ENCODE measurements at regions not wholly inside any gene's neighbourhood (a gene's known extent, or its start where the extent isn't known, plus 50 kb on each side); places are given as distances from the start of the nearest gene placed in this dataset.
A peak's percentile ranks its signal among the peaks of the same experiment; 100 is the strongest.

DNA sequence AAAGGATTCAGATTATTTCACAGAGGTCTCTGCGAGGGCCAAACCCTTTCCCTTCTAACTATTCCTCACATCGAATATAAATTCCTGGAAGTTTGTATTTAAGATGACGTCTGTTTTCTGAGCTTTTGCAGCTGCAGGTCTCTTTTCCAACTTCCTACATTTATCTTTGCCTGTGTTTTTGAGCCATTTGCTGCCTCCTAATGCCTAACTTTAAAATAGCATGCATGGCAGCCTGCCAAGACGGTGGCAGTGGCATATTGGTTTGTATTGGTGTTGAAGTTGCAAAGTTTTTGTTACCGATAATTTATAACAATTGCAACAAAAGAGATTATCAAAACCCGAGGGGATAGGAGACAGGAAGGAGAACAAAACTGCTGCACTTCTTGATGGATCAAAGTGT lies 187.1 kb upstream of the DNAJC19 start:
- no peaks in the 10 kb centered on the region for H3K36me3 ChIP-seq (ENCODE audit: control insufficient read depth, insufficient read depth, low read length)
- no peaks in the 10 kb centered on the region for H3K9me3 ChIP-seq (ENCODE audit: control insufficient read depth, insufficient read depth, low read length)
- DNase-seq (ENCODE audit: low read depth, low spot score), result no peak
- WGBS (ENCODE audit: insufficient coverage, insufficient read length), result no CpG with 5 or more reads among the region's 6 CpGs
- no peak overlapping the region for H3K4me3 ChIP-seq (ENCODE audit: low read length)
- no peaks in the 10 kb centered on the region for H3K4me1 ChIP-seq (ENCODE audit: control insufficient read depth, insufficient read depth, low read length)
- H3K27ac ChIP-seq (ENCODE audit: low read length), result no peak overlapping the region
- no peaks in the 10 kb centered on the region for H3K27me3 ChIP-seq (ENCODE audit: control insufficient read depth, insufficient read depth, low read length)

DNA sequence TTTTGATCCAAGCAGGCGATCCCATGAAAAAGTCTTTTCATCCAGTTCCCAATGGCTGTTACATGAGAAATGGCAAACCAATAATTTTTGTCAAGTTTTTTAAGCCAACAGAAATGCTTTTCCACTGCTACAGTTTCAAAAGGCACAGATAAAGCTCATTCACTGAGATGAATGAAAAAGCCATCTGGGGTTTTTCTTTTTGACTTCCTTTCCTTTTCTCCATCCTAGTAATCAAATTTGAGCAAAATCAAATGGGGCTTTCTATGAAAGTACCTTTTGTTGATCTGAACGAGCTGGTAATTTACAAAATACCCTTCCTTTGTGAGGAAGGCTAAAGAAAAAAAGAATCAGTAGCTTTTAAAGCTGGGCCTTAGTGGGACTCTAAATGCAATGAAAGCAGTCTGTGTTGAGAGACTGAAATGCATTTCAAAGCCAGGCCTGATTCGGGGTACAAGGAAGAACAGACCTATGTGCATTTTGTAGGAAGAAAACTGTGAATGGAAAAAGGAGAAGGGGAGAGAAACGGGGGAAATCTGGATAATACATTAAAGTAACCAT lies 185.2 kb upstream of the DNAJC19 start:
- H3K9me3 ChIP-seq (ENCODE audit: control insufficient read depth, insufficient read depth, low read length), result no peaks in the 10 kb centered on the region
- H3K4me1 ChIP-seq (ENCODE audit: control insufficient read depth, insufficient read depth, low read length), result no peaks in the 10 kb centered on the region
- no peaks in the 10 kb centered on the region for H3K36me3 ChIP-seq (ENCODE audit: control insufficient read depth, insufficient read depth, low read length)
- H3K27me3 ChIP-seq (ENCODE audit: control insufficient read depth, insufficient read depth, low read length), result no peaks in the 10 kb centered on the region
- DNase-seq (ENCODE audit: low read depth, low spot score), result no peak
- WGBS (ENCODE audit: insufficient coverage, insufficient read length), result no CpG with 5 or more reads among the region's 4 CpGs
- H3K27ac ChIP-seq (ENCODE audit: low read length), result no peak overlapping the region
- H3K4me3 ChIP-seq (ENCODE audit: low read length), result no peak overlapping the region

DNA sequence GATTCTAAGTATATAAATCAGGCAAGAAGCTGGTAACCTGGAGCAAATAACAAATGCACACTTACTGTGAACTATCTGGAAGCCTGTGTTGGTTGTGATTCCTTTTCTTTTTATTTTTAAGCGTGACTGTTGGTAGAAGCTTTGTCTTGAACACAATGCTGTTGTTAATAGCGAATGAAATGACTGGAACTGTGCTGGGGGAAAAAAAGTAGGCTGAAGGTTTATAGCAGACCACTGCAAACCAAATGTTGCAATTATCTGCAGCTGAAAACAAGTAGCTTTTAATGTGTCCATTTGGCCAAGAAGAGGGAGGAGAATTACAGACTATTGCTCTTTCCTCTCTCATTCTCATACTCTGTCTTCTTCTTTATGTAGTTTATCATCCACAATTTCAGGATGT lies 184.5 kb upstream of the DNAJC19 start:
- DNase-seq (ENCODE audit: low read depth, low spot score), result no peak
- no CpG with 5 or more reads among the region's 2 CpGs for WGBS (ENCODE audit: insufficient coverage, insufficient read length)
- Histone ChIP-seq H3K36me3 (ENCODE audit: control insufficient read depth, insufficient read depth, low read length) (no peaks in the 10 kb centered on the region), H3K4me3 (ENCODE audit: low read length) (no peak overlapping the region), H3K27ac (ENCODE audit: low read length) (no peak overlapping the region), H3K27me3 (ENCODE audit: control insufficient read depth, insufficient read depth, low read length) (no peaks in the 10 kb centered on the region), H3K4me1 (ENCODE audit: control insufficient read depth, insufficient read depth, low read length) (no peaks in the 10 kb centered on the region), H3K9me3 (ENCODE audit: control insufficient read depth, insufficient read depth, low read length) (no peaks in the 10 kb centered on the region)

DNA sequence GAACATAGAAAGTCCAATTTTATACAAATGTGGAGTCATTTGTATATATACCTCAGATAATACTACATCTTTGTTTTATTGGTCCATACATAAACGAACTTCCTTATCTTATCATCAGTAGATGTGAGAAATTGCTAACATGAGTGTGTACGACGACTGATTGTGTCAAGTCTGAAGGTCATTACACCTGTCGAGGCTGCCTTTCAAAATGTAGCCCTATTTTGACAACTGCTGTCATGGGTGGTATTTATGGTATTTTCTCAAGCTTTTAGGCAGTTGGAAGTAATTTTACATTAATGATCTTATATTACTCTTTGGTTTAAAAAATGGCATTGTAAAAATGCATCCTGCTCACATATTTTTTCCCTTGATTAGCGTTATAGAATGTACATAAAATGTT lies 183.7 kb upstream of the DNAJC19 start:
- Histone ChIP-seq H3K4me3 (ENCODE audit: low read length) (no peak overlapping the region), H3K9me3 (ENCODE audit: control insufficient read depth, insufficient read depth, low read length) (no peaks in the 10 kb centered on the region), H3K27ac (ENCODE audit: low read length) (no peak overlapping the region), H3K36me3 (ENCODE audit: control insufficient read depth, insufficient read depth, low read length) (no peaks in the 10 kb centered on the region), H3K27me3 (ENCODE audit: control insufficient read depth, insufficient read depth, low read length) (no peaks in the 10 kb centered on the region), H3K4me1 (ENCODE audit: control insufficient read depth, insufficient read depth, low read length) (no peaks in the 10 kb centered on the region)
- no CpG with 5 or more reads among the region's 5 CpGs for WGBS (ENCODE audit: insufficient coverage, insufficient read length)
- no peak for DNase-seq (ENCODE audit: low read depth, low spot score)

DNA sequence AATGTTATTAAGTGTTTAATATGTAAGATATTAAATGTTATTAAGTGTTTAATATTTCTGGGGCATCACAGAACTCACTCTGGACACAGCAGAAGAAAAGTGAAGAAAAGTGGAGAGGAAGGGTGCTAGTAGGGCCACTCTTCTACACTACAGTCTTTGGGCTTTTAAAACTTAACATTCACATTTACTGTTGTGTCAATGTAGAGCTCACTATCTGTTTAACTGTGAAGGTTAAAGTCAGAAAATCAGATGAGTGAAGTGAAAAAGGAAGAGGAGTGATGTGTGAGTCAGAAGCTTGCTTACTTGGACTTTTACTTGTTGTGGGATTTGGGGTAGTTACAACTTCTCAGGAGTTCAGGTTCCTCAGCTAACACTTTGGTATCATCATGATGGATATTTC lies 145.3 kb upstream of the DNAJC19 start:
- Histone ChIP-seq H3K4me1 (ENCODE audit: control insufficient read depth, insufficient read depth, low read length) (no peaks in the 10 kb centered on the region), H3K9me3 (ENCODE audit: control insufficient read depth, insufficient read depth, low read length) (no peaks in the 10 kb centered on the region), H3K27me3 (ENCODE audit: control insufficient read depth, insufficient read depth, low read length) (no peaks in the 10 kb centered on the region), H3K4me3 (ENCODE audit: low read length) (no peak overlapping the region), H3K27ac (ENCODE audit: low read length) (no peak overlapping the region), H3K36me3 (ENCODE audit: control insufficient read depth, insufficient read depth, low read length) (no peaks in the 10 kb centered on the region)
- no peak for DNase-seq (ENCODE audit: low read depth, low spot score)

DNA sequence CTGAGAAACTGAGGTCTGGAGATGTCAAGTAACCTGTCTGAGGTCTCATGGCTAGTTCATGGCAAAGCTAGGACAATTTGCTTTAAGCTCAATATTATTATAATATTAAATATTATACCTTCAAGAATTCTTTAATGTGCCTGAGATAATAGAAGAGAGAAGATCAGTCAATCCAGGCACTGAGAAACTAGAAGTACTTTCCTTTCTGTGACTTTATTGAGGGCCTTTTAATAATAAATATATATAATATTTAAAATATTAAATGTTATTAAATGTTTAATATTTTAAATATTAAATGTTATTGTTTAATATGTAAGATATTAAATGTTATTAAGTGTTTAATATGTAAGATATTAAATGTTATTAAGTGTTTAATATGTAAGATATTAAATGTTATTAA lies 144.3 kb upstream of the DNAJC19 start:
- no peak for DNase-seq (ENCODE audit: low read depth, low spot score)
- H3K36me3 ChIP-seq (ENCODE audit: control insufficient read depth, insufficient read depth, low read length), result no peaks in the 10 kb centered on the region
- no peak overlapping the region for H3K27ac ChIP-seq (ENCODE audit: low read length)
- H3K27me3 ChIP-seq (ENCODE audit: control insufficient read depth, insufficient read depth, low read length), result no peaks in the 10 kb centered on the region
- no peaks in the 10 kb centered on the region for H3K9me3 ChIP-seq (ENCODE audit: control insufficient read depth, insufficient read depth, low read length)
- no peaks in the 10 kb centered on the region for H3K4me1 ChIP-seq (ENCODE audit: control insufficient read depth, insufficient read depth, low read length)
- H3K4me3 ChIP-seq (ENCODE audit: low read length), result no peak overlapping the region

DNA sequence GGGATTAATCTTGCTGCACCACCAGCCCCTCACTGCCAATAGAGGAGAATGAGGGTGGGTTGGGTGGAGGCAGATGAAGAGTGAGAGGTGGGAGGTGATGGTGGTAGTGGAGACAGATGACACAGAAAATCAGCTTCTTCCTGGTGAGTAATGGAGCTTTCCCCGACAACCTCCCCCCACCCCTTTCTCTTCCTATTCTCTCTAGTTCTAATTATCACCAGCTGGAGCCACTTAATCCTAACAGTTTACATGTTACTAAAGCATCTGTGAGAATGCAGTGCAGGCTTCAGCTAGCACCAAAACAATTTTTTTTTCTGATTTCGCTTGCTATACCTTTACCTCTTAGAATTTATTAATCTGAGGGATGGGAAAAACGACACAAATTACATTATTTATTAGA lies 116.1 kb upstream of the DNAJC19 start:
- no peaks in the 10 kb centered on the region for H3K36me3 ChIP-seq (ENCODE audit: control insufficient read depth, insufficient read depth, low read length)
- no peak for DNase-seq (ENCODE audit: low read depth, low spot score)
- H3K9me3 ChIP-seq (ENCODE audit: control insufficient read depth, insufficient read depth, low read length), result no peaks in the 10 kb centered on the region
- H3K4me3 ChIP-seq (ENCODE audit: low read length), result no peak overlapping the region
- H3K27me3 ChIP-seq (ENCODE audit: control insufficient read depth, insufficient read depth, low read length), result no peaks in the 10 kb centered on the region
- no CpG with 5 or more reads among the region's 3 CpGs for WGBS (ENCODE audit: insufficient coverage, insufficient read length)
- no peaks in the 10 kb centered on the region for H3K4me1 ChIP-seq (ENCODE audit: control insufficient read depth, insufficient read depth, low read length)
- no peak overlapping the region for H3K27ac ChIP-seq (ENCODE audit: low read length)

DNA sequence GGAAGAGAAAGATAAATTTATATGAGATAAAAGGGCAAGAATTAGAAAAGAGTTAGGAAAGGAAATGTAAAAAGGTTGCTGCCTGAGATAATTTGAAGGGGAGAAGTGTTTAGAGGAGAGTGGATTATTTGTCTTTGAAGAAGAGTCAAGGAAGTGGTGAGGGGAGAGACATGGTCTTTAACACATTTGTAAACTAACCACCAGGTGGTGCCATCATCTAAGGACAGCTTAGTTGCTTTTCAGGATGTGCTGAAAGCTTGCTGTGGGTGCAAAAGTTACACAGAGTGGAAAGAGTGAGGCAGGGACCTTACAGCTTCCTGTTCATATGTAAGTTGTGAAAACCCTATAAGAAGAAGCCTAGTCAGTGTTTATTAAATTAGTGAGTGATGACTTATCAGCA lies 114.1 kb upstream of the DNAJC19 start:
- DNase-seq (ENCODE audit: low read depth, low spot score), result peak; percentile 81
- Histone ChIP-seq H3K4me1 (ENCODE audit: control insufficient read depth, insufficient read depth, low read length) (no peaks in the 10 kb centered on the region), H3K9me3 (ENCODE audit: control insufficient read depth, insufficient read depth, low read length) (no peaks in the 10 kb centered on the region)

DNA sequence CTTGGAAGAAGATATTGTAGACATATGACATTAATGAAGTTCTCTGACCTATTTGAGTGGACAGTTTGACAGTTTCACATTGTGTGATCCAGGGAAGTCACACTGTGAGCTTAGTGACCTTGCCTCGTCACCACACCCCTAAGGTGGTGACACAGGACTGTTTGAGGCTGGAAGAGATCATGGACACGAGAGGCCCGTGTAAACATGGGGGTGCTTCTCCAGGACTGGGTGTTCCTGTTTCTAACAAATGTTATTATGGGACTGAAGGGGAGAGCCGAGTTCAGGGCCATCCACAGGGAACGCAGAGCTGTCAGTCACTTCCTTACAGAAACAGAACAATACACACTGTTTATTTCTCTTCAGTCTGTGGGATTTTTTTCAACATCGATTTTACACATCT lies 96.5 kb upstream of the DNAJC19 start:
- no CpG with 5 or more reads among the region's 6 CpGs for WGBS (ENCODE audit: insufficient coverage, insufficient read length)

More for the DNA sequence above, 114.1 kb upstream of the DNAJC19 start:
- H3K36me3 ChIP-seq (ENCODE audit: control insufficient read depth, insufficient read depth, low read length), result no peaks in the 10 kb centered on the region
- no peaks in the 10 kb centered on the region for H3K27me3 ChIP-seq (ENCODE audit: control insufficient read depth, insufficient read depth, low read length)
- no peak overlapping the region for H3K27ac ChIP-seq (ENCODE audit: low read length)
- no peak overlapping the region for H3K4me3 ChIP-seq (ENCODE audit: low read length)

DNA sequence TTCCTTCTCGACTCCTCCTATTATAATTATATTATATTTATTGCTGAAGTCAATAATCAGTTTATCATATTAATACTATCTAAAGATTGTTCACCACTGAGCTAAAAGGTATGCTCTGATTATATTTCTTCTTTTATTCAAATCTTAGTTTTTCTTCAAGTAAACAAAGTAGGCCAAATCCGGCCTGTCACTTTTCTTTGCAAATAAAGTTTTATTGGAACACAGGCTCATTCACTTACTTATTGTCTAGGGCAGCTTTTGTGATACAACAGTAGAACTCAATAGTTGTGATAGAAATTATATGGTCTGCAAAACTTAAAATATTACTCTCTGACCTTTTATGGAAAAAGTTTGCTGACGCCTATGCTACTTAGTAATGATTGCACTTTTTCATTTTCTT lies 92.4 kb upstream of the DNAJC19 start:
- H3K9me3 ChIP-seq (ENCODE audit: control insufficient read depth, insufficient read depth, low read length), result no peaks in the 10 kb centered on the region
- H3K27me3 ChIP-seq (ENCODE audit: control insufficient read depth, insufficient read depth, low read length), result no peaks in the 10 kb centered on the region
- H3K4me1 ChIP-seq (ENCODE audit: control insufficient read depth, insufficient read depth, low read length), result no peaks in the 10 kb centered on the region
- WGBS (ENCODE audit: insufficient coverage, insufficient read length), result no CpG with 5 or more reads among the region's 3 CpGs
- H3K36me3 ChIP-seq (ENCODE audit: control insufficient read depth, insufficient read depth, low read length), result no peaks in the 10 kb centered on the region
- DNase-seq (ENCODE audit: low read depth, low spot score), result no peak
- no peak overlapping the region for H3K27ac ChIP-seq (ENCODE audit: low read length)
- no peak overlapping the region for H3K4me3 ChIP-seq (ENCODE audit: low read length)

More for the DNA sequence above, 96.5 kb upstream of the DNAJC19 start:
- DNase-seq (ENCODE audit: low read depth, low spot score), result no peak
- H3K4me1 ChIP-seq (ENCODE audit: control insufficient read depth, insufficient read depth, low read length), result no peaks in the 10 kb centered on the region
- H3K27ac ChIP-seq (ENCODE audit: low read length), result no peak overlapping the region
- H3K4me3 ChIP-seq (ENCODE audit: low read length), result no peak overlapping the region
- no peaks in the 10 kb centered on the region for H3K36me3 ChIP-seq (ENCODE audit: control insufficient read depth, insufficient read depth, low read length)
- no peaks in the 10 kb centered on the region for H3K27me3 ChIP-seq (ENCODE audit: control insufficient read depth, insufficient read depth, low read length)
- H3K9me3 ChIP-seq (ENCODE audit: control insufficient read depth, insufficient read depth, low read length), result no peaks in the 10 kb centered on the region

DNA sequence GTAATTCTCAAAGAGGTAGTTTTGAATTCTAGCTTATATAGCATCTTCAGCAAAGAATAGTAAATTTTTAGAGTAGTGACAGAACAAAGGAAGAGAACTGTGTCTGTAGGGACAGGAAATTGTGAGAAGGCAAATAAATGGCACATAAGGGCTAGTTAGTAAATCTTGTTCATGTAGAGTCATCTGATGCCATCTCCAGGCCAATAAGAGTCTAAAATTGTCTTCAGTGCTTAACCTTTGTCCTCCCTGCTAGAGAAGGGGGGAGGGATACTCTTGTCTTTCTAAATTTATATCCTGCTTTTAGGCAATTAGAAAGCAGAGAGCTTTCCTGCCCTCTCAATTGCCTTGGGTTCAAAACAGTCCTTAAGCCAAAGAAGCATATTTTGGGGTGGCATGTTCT lies 87.0 kb upstream of the DNAJC19 start:
- H3K27me3 ChIP-seq (ENCODE audit: control insufficient read depth, insufficient read depth, low read length), result no peaks in the 10 kb centered on the region
- H3K4me3 ChIP-seq (ENCODE audit: low read length), result no peak overlapping the region
- no peaks in the 10 kb centered on the region for H3K9me3 ChIP-seq (ENCODE audit: control insufficient read depth, insufficient read depth, low read length)
- H3K4me1 ChIP-seq (ENCODE audit: control insufficient read depth, insufficient read depth, low read length), result peaks cover 3% of the 10 kb centered on the region
- no peaks in the 10 kb centered on the region for H3K36me3 ChIP-seq (ENCODE audit: control insufficient read depth, insufficient read depth, low read length)
- DNase-seq (ENCODE audit: low read depth, low spot score), result no peak
- H3K27ac ChIP-seq (ENCODE audit: low read length), result no peak overlapping the region
